ENCODE measurements at regions not wholly inside any gene's neighbourhood (a gene's known extent, or its start where the extent isn't known, plus 50 kb on each side); places are given as distances from the start of the nearest gene placed in this dataset.
"Not testable (repeated sequence)": the region's sequence is repeated elsewhere in the genome, so short reads cannot be mapped to it uniquely, and the experiment has no call there.

DNA sequence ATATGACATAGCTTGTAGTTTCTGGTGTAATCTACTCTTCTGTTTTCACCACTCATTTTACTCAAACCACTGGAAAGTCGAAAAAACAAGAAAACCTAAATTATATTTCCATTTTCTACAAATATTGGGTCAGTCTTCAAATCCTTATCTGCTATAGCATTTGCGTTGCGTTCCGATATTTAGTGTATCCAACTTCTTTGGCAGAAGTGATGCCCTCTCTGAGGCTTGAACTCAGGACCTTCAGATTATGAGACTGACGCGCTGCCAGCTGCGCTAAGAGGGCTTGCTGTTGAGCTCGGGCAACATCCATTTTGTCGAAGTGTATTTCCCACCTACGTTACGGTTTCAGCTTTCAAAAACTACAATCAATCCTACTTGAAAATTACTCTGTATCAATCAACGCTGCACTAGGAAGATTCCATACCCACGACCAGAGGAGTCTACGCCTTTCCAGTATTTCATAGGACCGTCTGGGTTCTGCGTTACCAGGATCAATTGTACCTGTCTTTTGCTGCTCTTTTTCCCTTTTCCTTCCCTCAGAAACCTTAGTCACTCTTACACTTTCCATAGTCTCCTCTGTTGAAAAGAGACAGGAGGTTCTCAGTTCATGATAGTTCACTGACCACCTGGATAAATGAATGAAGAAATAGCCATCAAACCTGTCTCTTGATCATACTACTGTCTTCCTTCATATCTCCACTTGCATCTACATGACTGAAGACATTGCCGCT, 140.5 kb upstream of the ZNF322 start:
- TF ChIP-seq, protein P1, sequence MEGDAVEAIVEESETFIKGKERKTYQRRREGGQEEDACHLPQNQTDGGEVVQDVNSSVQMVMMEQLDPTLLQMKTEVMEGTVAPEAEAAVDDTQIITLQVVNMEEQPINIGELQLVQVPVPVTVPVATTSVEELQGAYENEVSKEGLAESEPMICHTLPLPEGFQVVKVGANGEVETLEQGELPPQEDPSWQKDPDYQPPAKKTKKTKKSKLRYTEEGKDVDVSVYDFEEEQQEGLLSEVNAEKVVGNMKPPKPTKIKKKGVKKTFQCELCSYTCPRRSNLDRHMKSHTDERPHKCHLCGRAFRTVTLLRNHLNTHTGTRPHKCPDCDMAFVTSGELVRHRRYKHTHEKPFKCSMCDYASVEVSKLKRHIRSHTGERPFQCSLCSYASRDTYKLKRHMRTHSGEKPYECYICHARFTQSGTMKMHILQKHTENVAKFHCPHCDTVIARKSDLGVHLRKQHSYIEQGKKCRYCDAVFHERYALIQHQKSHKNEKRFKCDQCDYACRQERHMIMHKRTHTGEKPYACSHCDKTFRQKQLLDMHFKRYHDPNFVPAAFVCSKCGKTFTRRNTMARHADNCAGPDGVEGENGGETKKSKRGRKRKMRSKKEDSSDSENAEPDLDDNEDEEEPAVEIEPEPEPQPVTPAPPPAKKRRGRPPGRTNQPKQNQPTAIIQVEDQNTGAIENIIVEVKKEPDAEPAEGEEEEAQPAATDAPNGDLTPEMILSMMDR (IDR thresholded peaks at IDR 0.05; ENCODE audit: low read depth, low read length), result not testable (repeated sequence)
- TF ChIP-seq POLR2A (IDR thresholded peaks at IDR 0.05; ENCODE audit: extremely low read depth, insufficient read length), result not testable (repeated sequence)

Measured in NB4 (cell line).